HepG2 (cell line): ENCODE measurements at regions not wholly inside any gene's neighbourhood (a gene's known extent, or its start where the extent isn't known, plus 50 kb on each side); places are given as distances from the start of the nearest gene placed in this dataset.

Experiments
- ATAC-seq: fragments of 200-7000 bp; cut with Tn5 transposase; 3 replicates; pipeline ENCODE4 v1.9.1; 2020; ENCODE audit warnings: mild to moderate bottlenecking, moderate library complexity
- BruUV-seq: library from RNA; stranded (reverse); fragments of 400-500 nt; replicated peaks from 2 replicates; lab custom pipeline; 2021; lab: Mats Ljungman, UMichigan
- CTCF ChIA-PET: fragments of 300-600 bp; formaldehyde crosslinking; extraction: SDS; loops from one replicate; lab custom pipeline; 2021; ENCODE audit warnings: low total read pairs, inconsistent platforms, low intra/inter-chr PET ratio; lab: Yijun Ruan, JAX
- POLR2A ChIA-PET: fragments of 350-600 bp; sonication (Branson Sonifier 250); formaldehyde crosslinking; loops from one replicate; lab custom pipeline; 2020; ENCODE audit warnings: antibody characterized with exemption, inconsistent platforms; lab: Yijun Ruan, JAX
- DNase-seq: peaks from one replicate; pipeline ENCODE4 v3.0.0-alpha.2; 2015; ENCODE audit warnings: low spot score
- FAIRE-seq: peaks from 3 replicates; lab custom pipeline; 2011; peaks lifted over from hg19 to GRCh38; lab: Jason Lieb, UNC
- H2AFZ ChIP-seq: one replicate; pipeline ENCODE4 v1.6.1; 2011; ENCODE audit warnings: low read length, inconsistent platforms
- H3K27ac ChIP-seq: fragments of 300-600 bp; 3 replicates; pipeline ENCODE4 v1.8.0; 2011; ENCODE audit warnings: mixed run types, mild to moderate bottlenecking, mixed read lengths, low read length, inconsistent platforms; ENCODE audit not compliant: insufficient read depth; ENCODE audit errors: extremely low read length
- H3K27me3 ChIP-seq, 2 experiments: fragments of 200-600 bp in 1 of 2; 2 replicates in 1 of 2; 3 replicates in 1 of 2; pipeline versions ENCODE4 v1.6.0 to v1.8.0; 2011; ENCODE audit warnings: low read length in 2 of 2, mild to moderate bottlenecking in 2 of 2, moderate library complexity in 2 of 2, inconsistent platforms in 1 of 2; ENCODE audit not compliant: insufficient read depth in 2 of 2, control insufficient read depth in 1 of 2
- H3K36me3 ChIP-seq, 2 experiments: fragments of 200-600 bp in 1 of 2; replicated peaks in 1 of 2; 2 replicates in 1 of 2; 3 replicates in 1 of 2; pipeline versions ENCODE4 v1.5.1 to v1.8.0; 2011; ENCODE audit warnings: low read length in 2 of 2, inconsistent platforms in 1 of 2; ENCODE audit not compliant: insufficient read depth in 2 of 2, control insufficient read depth in 1 of 2
- H3K4me1 ChIP-seq: 2 replicates; pipeline ENCODE4 v1.5.1; 2012; ENCODE audit warnings: low read length, inconsistent platforms; ENCODE audit not compliant: insufficient read depth
- H3K4me2 ChIP-seq: 2 replicates; pipeline ENCODE4 v1.6.0; 2011; ENCODE audit warnings: low read depth, low read length, inconsistent platforms
- H3K4me3 ChIP-seq, 3 experiments: fragments of 200-600 bp in 1 of 3; sonication (generic), shearing (Covaris generic) in 1 of 3; replicated peaks in 1 of 3; 2 replicates each; pipeline ENCODE4 v1.5.1; 2011 to 2016; ENCODE audit warnings: low read length in 3 of 3, inconsistent platforms in 2 of 3, low read depth in 2 of 3, mild to moderate bottlenecking in 2 of 3, control low read depth in 1 of 3, mixed read lengths in 1 of 3; ENCODE audit not compliant: insufficient read depth in 1 of 3
- H3K79me2 ChIP-seq: one replicate; pipeline ENCODE4 v1.6.1; 2011; ENCODE audit warnings: low read length, inconsistent platforms; ENCODE audit not compliant: insufficient read depth
- H3K9ac ChIP-seq: 2 replicates; pipeline ENCODE4 v1.6.0; 2011; ENCODE audit warnings: mild to moderate bottlenecking, low read depth, low read length, inconsistent platforms; ENCODE audit not compliant: insufficient read depth
- H3K9me3 ChIP-seq: 2 replicates; pipeline ENCODE4 v1.5.1; 2012; ENCODE audit warnings: mild to moderate bottlenecking, low read length
- H4K20me1 ChIP-seq: 2 replicates; pipeline ENCODE4 v1.6.0; 2011; ENCODE audit warnings: inconsistent platforms, mild to moderate bottlenecking, low read length, moderate library complexity; ENCODE audit not compliant: insufficient read depth
- ATF7 ChIP-seq, 2 experiments: fragments of 450-650 bp in 1 of 2; sonication (generic) in 1 of 2; formaldehyde crosslinking in 1 of 2; IDR thresholded peaks; 2 replicates each; pipeline versions ENCODE4 v1.4.0 to v1.6.1; 2016 to 2020; ENCODE audit warnings: antibody characterized with exemption in 1 of 2, mild to moderate bottlenecking in 1 of 2, missing genetic modification reagents in 1 of 2
- KDM5A ChIP-seq: fragments of 200-600 bp; sonication (generic); IDR thresholded peaks from 2 replicates; pipeline ENCODE4 v1.7.0; 2018; ENCODE audit warnings: antibody characterized with exemption, mild to moderate bottlenecking, low read length, borderline replicate concordance
- MEIS2 ChIP-seq: sonication (generic); formaldehyde crosslinking; IDR thresholded peaks from 2 replicates; pipeline ENCODE4 v1.9.0; 2021; ENCODE audit warnings: mild to moderate bottlenecking, missing genetic modification reagents
- ZBTB3 ChIP-seq: sonication (generic); formaldehyde crosslinking; IDR thresholded peaks from 2 replicates; pipeline ENCODE4 v1.4.0; 2020; ENCODE audit warnings: low read depth, mild to moderate bottlenecking, moderate library complexity, missing genetic modification reagents, borderline replicate concordance
- ZNF10 ChIP-seq: sonication (generic); formaldehyde crosslinking; IDR thresholded peaks from 2 replicates; pipeline ENCODE4 v1.4.0; 2020; ENCODE audit warnings: mild to moderate bottlenecking, low read depth, missing genetic modification reagents, borderline replicate concordance
- ZNF253 ChIP-seq: sonication (generic); formaldehyde crosslinking; IDR thresholded peaks from 2 replicates; pipeline ENCODE4 v1.8.0; 2022; ENCODE audit warnings: mild to moderate bottlenecking, missing genetic modification reagents, borderline replicate concordance
- ZNF276 ChIP-seq: sonication (generic); formaldehyde crosslinking; IDR thresholded peaks from 2 replicates; pipeline ENCODE4 v1.4.0; 2020; ENCODE audit warnings: mild to moderate bottlenecking, low read depth, missing genetic modification reagents
- ZNF451 ChIP-seq: sonication (generic); formaldehyde crosslinking; IDR thresholded peaks from 2 replicates; pipeline ENCODE4 v1.5.0; 2020; ENCODE audit warnings: mild to moderate bottlenecking, missing genetic modification reagents
- ZNF788 ChIP-seq: sonication (generic); formaldehyde crosslinking; IDR thresholded peaks from 2 replicates; pipeline ENCODE4 v1.5.0; 2020; ENCODE audit warnings: mild to moderate bottlenecking, missing genetic modification reagents, borderline replicate concordance
- WGBS: methylation state at CpG from one replicate; pipeline ENCODE4 v1.1.6; 2017; ENCODE audit warnings: low lambda C conversion rate; 5-methylcytosine and 5-hydroxymethylcytosine counted together
- in situ Hi-C: cut with HindIII; loops from 2 replicates; pipeline ENCODE4 v1.10.0; 2017; ENCODE audit warnings: low pct_unique_long_range_greater_than_20kb; ENCODE audit not compliant: extremely low pct_ligation_motif_present
- intact Hi-C: fragments of 100-400 bp; cut with micrococcal nuclease; formaldehyde crosslinking; loops from one replicate; pipeline ENCODE4 v1.10.0; 2022; ENCODE audit not compliant: unreplicated experiment
- TF ChIP-seq, protein P1 (sequence below): IDR thresholded peaks from 2 replicates; pipeline ENCODE4 v1.6.1; 2018; ENCODE audit warnings: missing genetic modification reagents
- TF ChIP-seq, protein P2 (sequence below): sonication (generic); formaldehyde crosslinking; IDR thresholded peaks from 2 replicates; pipeline ENCODE4 v1.4.0; 2020; ENCODE audit warnings: missing genetic modification reagents

- no peak overlapping the region for H3K4me2 ChIP-seq
- no peaks in the 10 kb centered on the region for H3K9me3 ChIP-seq
- intact Hi-C loops (no loop called here), in situ Hi-C loops (no loop called here)
- H4K20me1 ChIP-seq, result no peaks in the 10 kb centered on the region
- FAIRE-seq, result no peak
- H3K79me2 ChIP-seq, result no peaks in the 10 kb centered on the region
- BruUV-seq, result no TSS peak
- TF ChIP-seq ZNF276 (CRISPR knock-in tag), result no peak
- TF ChIP-seq ATF7 (IDR thresholded peaks at IDR 0.05), result peak; percentile 94
- no peak for TF ChIP-seq ATF7 (CRISPR knock-in tag; IDR thresholded peaks at IDR 0.05)
- TF ChIP-seq ZNF788 (CRISPR knock-in tag), result no peak
- no peak for TF ChIP-seq MEIS2
- no peak for TF ChIP-seq ZNF10 (CRISPR knock-in tag)
- no peak for TF ChIP-seq ZNF253
- no peaks in the 10 kb centered on the region for H3K36me3 ChIP-seq
- no peak for ATAC-seq
- H3K27me3 ChIP-seq, result no peaks in the 10 kb centered on the region
- H3K27ac ChIP-seq, result no peak overlapping the region
- ChIA-PET CTCF (no interaction called here), POLR2A (no interaction called here)
- DNase-seq, result no peak
- H3K4me1 ChIP-seq, result no peaks in the 10 kb centered on the region
- WGBS, result 37% methylated on average over 7 of the region's 7 CpGs
- no peak overlapping the region for H2AFZ ChIP-seq
- no peak overlapping the region for H3K4me3 ChIP-seq
- no peak overlapping the region for H3K9ac ChIP-seq
Observed at GRCh38 chr4:117488692-117489091, 403.3 kb upstream of the TRAM1L1 start.

- POLR2A ChIA-PET, result no interaction called here
- H3K27me3 ChIP-seq, result no peaks in the 10 kb centered on the region
- H3K4me2 ChIP-seq, result no peak overlapping the region
- DNase-seq, result no peak
- no peaks in the 10 kb centered on the region for H4K20me1 ChIP-seq
- BruUV-seq, result no TSS peak
- intact Hi-C loops, result no loop called here
- no peaks in the 10 kb centered on the region for H3K36me3 ChIP-seq
- H3K79me2 ChIP-seq, result no peaks in the 10 kb centered on the region
- 3% methylated on average over 2 of the region's 2 CpGs for WGBS
- no peak for ATAC-seq
- no peak for FAIRE-seq
- H3K27ac ChIP-seq, result no peak overlapping the region
- no peak overlapping the region for H3K4me3 ChIP-seq
- in situ Hi-C loops, result no loop called here
- CTCF ChIA-PET, result no interaction called here
- H3K4me1 ChIP-seq, result no peaks in the 10 kb centered on the region
- H3K9me3 ChIP-seq, result no peaks in the 10 kb centered on the region
- H2AFZ ChIP-seq, result no peak overlapping the region
- no peak overlapping the region for H3K9ac ChIP-seq
- TF ChIP-seq ZBTB3 (CRISPR knock-in tag), result no peak
- TF ChIP-seq, protein P1, sequence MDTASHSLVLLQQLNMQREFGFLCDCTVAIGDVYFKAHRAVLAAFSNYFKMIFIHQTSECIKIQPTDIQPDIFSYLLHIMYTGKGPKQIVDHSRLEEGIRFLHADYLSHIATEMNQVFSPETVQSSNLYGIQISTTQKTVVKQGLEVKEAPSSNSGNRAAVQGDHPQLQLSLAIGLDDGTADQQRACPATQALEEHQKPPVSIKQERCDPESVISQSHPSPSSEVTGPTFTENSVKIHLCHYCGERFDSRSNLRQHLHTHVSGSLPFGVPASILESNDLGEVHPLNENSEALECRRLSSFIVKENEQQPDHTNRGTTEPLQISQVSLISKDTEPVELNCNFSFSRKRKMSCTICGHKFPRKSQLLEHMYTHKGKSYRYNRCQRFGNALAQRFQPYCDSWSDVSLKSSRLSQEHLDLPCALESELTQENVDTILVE, result no peak
- no peak for TF ChIP-seq KDM5A
- TF ChIP-seq ZNF451 (CRISPR knock-in tag), result no peak
- TF ChIP-seq, protein P2, sequence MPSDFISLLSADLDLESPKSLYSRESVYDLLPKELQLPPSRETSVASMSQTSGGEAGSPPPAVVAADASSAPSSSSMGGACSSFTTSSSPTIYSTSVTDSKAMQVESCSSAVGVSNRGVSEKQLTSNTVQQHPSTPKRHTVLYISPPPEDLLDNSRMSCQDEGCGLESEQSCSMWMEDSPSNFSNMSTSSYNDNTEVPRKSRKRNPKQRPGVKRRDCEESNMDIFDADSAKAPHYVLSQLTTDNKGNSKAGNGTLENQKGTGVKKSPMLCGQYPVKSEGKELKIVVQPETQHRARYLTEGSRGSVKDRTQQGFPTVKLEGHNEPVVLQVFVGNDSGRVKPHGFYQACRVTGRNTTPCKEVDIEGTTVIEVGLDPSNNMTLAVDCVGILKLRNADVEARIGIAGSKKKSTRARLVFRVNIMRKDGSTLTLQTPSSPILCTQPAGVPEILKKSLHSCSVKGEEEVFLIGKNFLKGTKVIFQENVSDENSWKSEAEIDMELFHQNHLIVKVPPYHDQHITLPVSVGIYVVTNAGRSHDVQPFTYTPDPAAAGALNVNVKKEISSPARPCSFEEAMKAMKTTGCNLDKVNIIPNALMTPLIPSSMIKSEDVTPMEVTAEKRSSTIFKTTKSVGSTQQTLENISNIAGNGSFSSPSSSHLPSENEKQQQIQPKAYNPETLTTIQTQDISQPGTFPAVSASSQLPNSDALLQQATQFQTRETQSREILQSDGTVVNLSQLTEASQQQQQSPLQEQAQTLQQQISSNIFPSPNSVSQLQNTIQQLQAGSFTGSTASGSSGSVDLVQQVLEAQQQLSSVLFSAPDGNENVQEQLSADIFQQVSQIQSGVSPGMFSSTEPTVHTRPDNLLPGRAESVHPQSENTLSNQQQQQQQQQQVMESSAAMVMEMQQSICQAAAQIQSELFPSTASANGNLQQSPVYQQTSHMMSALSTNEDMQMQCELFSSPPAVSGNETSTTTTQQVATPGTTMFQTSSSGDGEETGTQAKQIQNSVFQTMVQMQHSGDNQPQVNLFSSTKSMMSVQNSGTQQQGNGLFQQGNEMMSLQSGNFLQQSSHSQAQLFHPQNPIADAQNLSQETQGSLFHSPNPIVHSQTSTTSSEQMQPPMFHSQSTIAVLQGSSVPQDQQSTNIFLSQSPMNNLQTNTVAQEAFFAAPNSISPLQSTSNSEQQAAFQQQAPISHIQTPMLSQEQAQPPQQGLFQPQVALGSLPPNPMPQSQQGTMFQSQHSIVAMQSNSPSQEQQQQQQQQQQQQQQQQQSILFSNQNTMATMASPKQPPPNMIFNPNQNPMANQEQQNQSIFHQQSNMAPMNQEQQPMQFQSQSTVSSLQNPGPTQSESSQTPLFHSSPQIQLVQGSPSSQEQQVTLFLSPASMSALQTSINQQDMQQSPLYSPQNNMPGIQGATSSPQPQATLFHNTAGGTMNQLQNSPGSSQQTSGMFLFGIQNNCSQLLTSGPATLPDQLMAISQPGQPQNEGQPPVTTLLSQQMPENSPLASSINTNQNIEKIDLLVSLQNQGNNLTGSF (CRISPR knock-in tag), result no peak
Observed at GRCh38 chr4:117489107-117489506, 403.7 kb upstream of the TRAM1L1 start.
